ENCODE measurements at regions not wholly inside any gene's neighbourhood (a gene's known extent, or its start where the extent isn't known, plus 50 kb on each side); places are given as distances from the start of the nearest gene placed in this dataset.

DNA sequence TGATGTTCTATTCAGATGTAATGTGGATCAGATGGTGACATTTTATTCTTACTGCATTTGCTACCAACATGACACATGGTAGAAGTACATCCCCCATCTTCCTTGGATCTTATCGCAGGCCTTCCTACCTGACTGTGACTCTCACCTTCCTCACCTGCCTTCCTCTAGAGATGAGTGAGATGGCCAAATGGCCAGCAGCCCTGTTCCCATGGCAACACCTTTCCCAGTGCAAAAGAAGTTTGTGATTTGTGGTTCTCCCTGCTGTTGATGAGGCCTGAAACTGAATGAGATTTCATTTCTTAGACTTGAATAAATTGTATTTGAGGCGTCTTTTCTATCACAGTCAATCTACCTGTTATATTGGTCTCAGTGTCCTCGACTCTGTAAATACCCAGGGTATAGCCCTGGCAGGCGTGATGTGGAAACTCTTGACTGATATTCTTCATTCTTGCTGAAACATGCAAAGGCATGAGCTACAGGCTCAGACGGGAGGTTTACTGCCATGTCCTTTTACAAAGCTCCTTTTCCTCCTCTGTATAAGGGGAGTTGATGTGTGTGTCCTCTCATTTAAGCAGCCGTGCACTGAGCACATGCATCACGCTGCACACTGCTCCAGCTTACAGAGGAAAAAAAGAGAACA, 440.7 kb upstream of the AKR1E2 start:
- no peak for DNase-seq (ENCODE audit: low read depth in 2 of 2)

GRCh38 chr10:4384245-4384644, 441.8 kb upstream of the AKR1E2 start:
- no peak for DNase-seq (ENCODE audit: low read depth in 2 of 2)

DNA sequence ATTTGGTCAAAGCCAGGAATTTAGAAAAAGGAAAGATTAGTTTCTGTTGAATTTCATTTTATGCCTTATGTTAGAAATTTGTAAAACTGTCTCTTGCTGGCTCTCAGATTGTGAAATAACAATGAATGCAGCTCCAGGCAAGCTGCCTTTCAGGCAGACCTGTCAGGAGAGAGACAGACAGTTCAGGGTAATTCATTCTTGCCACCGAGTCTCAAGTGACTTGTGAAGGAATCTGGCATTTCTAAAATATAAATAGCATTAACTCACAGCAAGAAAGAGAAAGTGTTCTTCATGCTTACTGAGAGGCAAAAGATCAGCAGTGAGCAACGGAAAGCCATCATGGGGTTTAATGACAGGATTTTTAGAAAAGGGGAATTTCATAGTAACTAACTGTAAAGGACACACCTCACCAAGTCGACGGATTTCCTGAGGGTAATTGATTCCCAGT, 442.3 kb upstream of the AKR1E2 start:
- no peak for DNase-seq (ENCODE audit: low read depth in 2 of 2)

DNA sequence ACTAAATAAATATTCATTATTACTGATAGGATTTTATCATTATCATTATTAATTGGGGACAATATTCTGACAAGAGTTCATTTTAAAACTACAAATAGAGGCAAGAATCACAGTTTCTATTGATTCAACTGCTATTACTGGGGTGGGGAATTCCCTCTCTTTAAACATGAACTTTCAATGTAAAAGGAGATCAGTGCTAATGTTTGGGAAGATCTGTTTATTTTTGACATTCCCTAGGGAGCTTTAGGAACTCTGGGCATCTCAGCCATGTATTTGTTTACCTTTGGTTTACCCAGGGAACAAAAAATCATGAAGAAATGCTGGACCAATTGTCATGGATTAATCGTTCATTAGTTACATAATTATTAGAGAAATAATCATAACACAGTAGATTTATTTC, 443.2 kb upstream of the AKR1E2 start:
- no peak for DNase-seq (ENCODE audit: low read depth in 2 of 2)

GRCh38 chr10:4373612-4374011, 452.4 kb upstream of the AKR1E2 start:
- no peak for DNase-seq (ENCODE audit: low read depth in 2 of 2)

DNA sequence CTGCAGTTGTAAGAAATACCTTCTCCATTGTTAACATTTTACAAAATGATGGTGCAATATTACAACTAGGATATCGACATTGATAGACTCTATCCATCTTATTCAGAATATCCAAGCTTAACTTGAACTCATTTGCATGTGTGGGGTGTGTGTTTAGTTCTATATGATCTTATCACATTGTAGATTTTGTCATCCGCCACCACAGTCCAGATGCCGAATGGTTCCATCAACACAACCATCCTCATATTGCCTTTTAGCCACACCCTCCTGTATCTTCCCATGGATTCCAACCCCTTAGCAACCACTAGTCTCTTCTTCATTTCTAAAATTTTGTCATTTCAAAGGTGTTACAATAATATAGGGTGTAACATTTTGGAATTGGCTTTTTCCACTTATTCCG, 452.9 kb upstream of the AKR1E2 start:
- DNase-seq (ENCODE audit: low read depth in 2 of 2), result no peak

GRCh38 chr10:4372601-4373000, 453.4 kb upstream of the AKR1E2 start:
- DNase-seq (ENCODE audit: low read depth in 2 of 2), result peak; percentile 98

GRCh38 chr10:4371691-4372295, 454.2 kb upstream of the AKR1E2 start:
- no peak for DNase-seq (ENCODE audit: low read depth in 2 of 2)

GRCh38 chr10:4370376-4370775, 455.6 kb upstream of the AKR1E2 start:
- no peak for DNase-seq (ENCODE audit: low read depth in 2 of 2)

DNA sequence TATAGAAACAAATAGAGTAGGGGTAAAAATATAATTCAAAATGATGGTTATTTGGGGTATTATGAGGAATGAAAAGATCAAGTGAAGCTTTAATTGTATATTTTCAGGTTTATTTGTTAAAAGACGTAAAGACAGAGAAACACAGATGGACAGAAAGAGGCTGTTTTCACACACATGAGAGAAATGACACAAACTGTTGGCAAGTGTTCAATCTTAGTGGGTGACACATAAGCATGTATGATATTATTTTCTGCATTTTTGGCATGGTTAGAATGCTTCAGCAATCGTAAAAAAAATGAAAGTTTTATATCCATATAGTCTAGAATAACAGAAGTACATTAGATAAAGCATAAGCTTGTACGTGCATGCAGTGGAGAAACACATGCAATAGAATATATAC, 464.4 kb upstream of the AKR1E2 start:
- no peak for DNase-seq (ENCODE audit: low read depth in 2 of 2)

DNA sequence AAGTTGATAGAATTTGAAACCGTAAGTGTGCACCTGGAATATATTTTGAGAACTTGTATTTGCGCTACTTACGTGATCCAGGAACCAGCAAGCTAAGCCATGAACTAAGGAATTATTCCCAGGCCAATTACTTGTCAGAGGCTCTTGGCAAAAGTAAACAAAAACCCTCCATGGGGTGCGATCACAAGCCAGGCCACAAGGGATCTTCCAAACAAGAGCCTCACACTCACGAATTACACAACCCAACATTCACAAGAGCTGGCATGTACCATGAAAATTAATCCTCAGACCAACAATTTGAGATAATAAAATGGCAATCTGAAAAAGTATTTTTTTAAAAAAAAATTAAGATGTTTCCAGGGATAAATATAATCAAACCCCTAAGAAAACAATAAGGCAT, 467.0 kb upstream of the AKR1E2 start:
- no peak for DNase-seq (ENCODE audit: low read depth in 2 of 2)

- no peak for DNase-seq (ENCODE audit: low read depth in 2 of 2)
Measured at GRCh38 chr10:4357911-4358310, 468.1 kb upstream of the AKR1E2 start.

DNA sequence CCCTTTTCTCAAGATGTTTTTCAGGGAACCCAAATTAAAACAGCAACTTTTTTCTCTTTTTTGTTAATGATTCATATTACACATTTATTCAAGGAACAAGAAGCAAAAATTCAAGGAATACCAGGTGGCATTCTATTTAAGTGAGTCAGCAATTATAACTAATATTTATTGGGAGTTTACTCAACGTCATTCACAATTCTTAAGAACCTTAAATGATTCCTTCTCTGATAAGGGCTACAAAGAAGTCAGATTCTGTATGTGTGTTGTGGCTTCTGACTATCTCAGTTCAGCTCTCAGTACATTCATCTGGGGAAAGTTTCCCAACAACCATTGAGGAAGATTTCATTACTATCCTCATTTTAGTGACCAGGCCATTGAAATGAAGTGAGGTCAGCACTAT, 470.7 kb upstream of the AKR1E2 start:
- DNase-seq (ENCODE audit: low read depth in 2 of 2), result no peak

- DNase-seq (ENCODE audit: low read depth in 2 of 2), result no peak
Measured at GRCh38 chr10:4354382-4354812, 471.6 kb upstream of the AKR1E2 start.

- DNase-seq (ENCODE audit: low read depth in 2 of 2), result no peak
Measured at GRCh38 chr10:4353964-4354363, 472.0 kb upstream of the AKR1E2 start.

- DNase-seq (ENCODE audit: low read depth in 2 of 2), result no peak
Measured at GRCh38 chr10:4353059-4353655, 472.9 kb upstream of the AKR1E2 start.

- no peak for DNase-seq (ENCODE audit: low read depth in 2 of 2)
Measured at GRCh38 chr10:4352414-4352961, 473.5 kb upstream of the AKR1E2 start.

DNA sequence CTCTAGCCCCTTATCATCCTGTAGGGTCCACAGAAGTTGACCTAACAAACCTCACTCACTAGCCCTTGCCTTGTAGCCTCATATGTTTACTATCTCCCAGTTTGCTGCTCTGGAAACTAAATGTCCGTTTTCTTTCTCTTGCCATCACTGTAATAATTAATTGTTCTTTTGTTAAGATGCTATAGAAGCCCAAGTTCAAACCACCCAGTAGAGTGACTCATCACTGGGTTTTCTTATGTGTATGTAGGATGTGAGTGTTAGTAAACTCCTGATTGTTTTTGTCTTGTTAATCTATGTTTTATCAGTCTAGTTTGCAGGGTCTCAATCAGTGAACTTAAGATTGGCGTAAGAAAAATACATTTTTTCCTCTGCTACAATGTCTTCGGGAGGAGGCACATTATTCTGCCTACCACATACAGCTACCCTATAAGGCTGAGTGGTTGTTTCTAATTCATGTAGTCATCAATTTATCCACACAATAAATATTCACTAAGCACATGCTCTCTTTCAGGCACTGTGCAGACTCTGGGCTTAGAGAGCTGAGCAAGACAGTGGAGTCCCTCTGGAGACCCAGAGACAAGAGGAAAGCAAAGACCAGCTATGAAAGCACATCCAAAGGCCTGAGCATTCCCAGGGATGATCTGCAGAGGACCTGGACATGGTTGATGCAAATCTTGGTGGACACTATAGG, 474.1 kb upstream of the AKR1E2 start:
- no peak for DNase-seq (ENCODE audit: low read depth in 2 of 2)

DNA sequence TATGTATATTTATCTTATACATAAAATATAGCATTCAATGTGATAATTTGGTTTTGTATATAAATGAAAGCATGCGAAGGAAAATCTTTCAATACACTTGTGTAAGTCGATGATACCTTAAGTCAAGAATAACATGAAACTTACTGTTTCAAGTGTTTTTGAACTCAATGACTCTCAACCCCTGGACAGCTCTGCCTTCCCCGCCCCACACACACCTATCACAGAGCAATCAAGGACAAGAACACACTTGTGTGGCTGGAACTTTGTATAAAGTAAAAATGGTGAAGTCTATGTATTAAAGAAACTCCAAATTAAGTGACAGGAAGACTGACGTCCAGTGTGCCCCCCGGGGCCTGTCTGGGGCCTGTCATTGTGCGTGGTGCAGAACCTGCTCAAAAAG, 478.6 kb upstream of the AKR1E2 start:
- no peak for DNase-seq (ENCODE audit: low read depth in 2 of 2)

DNA sequence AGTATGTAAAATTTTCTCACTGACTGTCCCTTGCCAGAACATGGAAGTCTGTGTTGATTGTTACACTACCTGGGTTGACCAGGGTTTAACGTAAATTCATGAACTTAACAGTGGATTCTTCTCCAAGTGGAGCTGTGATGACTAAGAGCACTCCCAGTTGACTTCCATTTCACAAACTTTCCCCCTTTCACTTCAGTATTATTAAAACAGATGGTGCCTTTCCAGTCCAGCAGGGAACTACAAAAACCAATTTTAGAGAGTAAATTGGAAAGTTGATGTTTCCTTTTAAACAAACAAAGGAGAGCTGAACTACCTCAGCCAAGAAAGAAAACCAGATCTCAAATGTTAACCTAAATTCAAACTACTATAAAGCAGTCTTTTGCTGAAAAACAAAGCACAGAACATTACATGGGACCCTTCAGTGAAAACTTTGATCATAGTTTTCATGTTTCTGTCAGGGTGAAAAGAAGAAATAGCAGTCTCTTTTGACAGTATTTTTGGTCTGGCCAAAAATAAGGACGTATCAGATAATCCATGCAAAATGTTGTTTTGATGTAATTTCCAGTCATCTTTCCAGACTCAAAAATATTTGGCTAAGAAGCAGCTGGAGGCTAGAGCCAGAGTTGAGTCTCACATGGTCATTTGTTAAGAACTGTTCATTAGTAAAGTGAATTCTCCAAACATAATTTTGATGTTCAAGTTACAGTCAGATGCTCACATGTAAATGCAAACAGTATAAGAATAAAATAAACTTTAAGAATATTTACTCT, 479.9 kb upstream of the AKR1E2 start:
- no peak for DNase-seq (ENCODE audit: low read depth in 2 of 2)

DNA sequence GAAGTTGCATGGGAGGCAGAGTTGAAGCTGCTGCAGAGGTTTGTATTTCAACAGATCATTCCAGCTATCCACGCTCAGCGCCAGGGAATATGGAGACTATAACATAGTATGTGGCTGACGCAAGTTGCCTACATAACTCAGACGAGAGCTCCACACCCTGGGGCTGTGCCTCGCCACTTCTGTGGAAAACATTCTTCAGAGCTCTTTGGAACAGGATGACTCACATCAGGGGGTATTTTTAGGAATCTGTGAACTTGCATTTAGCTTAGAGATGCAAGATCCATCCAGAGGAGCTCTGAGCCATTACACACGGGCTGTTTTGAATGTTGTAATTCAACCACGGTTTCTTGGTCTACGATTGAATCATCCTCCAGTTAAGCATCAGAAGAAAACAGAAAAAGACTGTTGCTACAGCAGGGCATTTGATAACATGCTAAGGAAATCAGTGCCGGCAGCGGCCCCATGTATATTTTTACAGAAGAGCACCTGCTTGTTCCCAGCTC, 481.5 kb upstream of the AKR1E2 start:
- DNase-seq (ENCODE audit: low read depth in 2 of 2), result peak; percentile 100

- no peak for DNase-seq (ENCODE audit: low read depth in 2 of 2)
Measured at GRCh38 chr10:4343873-4344272, 482.1 kb upstream of the AKR1E2 start.

Data from fibroblast of skin of left biceps (primary cell).